GM18517 (cell line): ENCODE measurements at regions not wholly inside any gene's neighbourhood (a gene's known extent, or its start where the extent isn't known, plus 50 kb on each side); places are given as distances from the start of the nearest gene placed in this dataset.
"Not testable (repeated sequence)": the region's sequence is repeated elsewhere in the genome, so short reads cannot be mapped to it uniquely, and the experiment has no call there.

Experiments
- ATAC-seq: cut with Tn5 transposase; IDR thresholded peaks from one replicate; pipeline ENCODE4 v1.9.1; 2021; ENCODE audit warnings: mild to moderate bottlenecking, moderate library complexity; ENCODE audit not compliant: unreplicated experiment

DNA sequence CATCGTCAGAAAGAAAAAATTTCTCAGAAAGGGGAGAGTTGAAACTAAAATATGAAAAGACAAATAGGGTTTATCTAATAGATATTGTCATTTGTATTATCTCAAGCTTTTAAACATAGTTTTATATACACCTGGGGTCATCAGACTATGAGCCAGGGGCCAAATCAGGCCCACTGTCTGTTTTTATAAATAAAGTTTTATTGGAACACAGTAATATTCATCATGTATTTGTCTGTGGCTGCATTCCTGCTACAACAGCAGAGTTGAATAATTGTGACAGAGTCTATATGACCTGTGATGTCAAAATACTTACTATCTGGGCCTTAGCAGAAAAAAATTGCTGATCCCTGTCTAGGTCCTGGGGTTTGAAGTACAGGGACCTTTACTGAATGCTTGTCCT is 120.5 kb upstream of the RUNX1 start:
- no peak for ATAC-seq

DNA sequence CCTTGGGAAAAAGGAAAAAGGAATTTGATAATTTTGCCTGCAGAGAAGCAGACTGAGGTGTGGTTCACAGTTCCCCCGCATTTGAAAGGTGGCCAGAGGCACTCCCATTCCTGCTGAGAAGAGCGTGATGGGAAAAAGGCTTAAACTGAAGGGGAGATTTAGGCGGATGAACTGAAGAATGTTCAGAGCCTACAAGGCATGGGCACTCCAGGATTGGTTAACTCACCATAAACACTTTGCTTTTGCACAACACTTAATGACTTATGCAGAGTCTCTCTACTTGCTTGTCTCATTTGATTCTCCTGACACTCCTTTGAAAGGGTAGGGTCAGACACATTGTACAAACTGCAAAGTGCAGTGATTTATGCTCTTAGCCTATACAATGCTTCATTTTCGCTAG is 119.6 kb upstream of the RUNX1 start:
- no peak for ATAC-seq

DNA sequence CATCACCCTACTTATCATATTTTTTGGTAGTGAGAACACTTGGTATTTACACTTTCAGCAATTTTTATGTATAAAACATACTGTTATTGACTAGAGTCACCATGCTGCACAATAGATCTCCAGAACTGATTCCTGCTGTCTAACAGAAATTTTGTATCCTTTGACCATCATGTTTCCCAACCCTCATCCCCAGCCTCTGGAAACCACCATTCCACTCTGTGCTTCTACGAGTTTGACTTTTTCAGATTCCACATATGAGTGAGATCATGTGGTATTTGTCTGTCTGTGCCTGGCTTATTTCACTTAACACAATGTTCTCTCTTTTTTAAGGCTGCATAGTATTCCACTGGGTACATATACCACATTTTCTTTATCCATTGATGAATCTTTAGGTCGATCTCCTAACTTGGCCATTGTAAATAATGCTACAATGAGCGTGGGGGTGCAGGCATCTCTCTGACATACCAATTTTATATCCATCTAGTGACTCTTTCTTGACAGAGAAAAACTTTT is 115.9 kb upstream of the RUNX1 start:
- ATAC-seq: no peak

DNA sequence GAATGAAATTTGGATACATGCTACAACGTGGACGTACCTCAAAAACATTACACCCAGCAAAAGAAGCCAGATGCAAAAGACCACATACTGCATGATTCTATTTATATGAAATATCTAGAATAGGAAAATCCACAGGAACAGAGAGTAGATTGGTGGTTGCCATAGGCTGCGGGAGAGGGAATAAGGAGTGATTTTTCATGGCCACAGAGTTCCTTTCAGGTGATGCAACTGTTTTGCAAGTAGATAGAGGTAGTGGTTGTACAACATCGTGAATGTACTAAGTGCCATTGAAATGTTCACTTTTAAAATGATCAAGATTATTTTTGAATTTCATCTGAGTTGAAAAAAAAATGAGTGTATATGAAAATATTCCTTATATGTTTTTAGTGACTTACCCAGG is 115.3 kb upstream of the RUNX1 start:
- ATAC-seq: no peak

DNA sequence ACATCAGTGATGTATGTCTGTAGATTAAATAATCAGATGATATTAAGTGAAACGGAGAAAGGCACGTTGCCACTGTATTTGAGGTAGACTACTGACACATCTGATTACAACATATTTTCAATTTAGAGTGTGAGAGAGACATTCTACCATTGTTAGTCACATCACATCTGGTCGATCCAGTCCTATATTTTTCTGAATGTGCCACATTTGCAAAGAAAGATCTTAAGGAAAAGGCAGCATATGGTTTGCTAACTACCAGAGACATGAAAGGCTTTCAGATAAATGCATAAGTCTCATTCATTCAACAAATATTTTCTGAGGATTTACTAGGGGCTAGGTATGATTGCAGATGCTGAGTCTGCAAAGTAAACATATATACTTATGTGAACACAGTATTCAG is 114.3 kb upstream of the RUNX1 start:
- ATAC-seq: no peak

GRCh38 chr21:35162831-35163230 is 113.7 kb upstream of the RUNX1 start:
- no peak for ATAC-seq

DNA sequence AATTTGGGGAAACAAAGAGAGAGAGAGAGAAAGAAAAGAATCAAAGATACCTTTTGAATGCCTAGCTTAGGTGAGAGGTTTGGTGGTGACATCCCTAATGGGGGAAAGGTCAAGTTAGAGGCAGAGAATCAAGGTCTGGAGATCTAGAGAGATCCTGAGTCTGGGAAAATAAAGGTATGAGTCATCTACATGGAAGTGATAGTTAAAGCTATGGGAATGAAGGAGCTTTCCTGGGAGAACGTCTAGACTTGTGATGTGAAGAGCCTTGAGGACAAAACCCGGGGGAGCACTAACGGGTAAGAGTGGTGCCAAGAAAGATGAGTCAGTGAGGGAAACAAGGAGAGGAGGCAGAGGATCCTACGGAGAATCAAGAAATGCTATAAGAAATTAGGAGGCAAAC is 110.8 kb upstream of the RUNX1 start:
- ATAC-seq: no peak

DNA sequence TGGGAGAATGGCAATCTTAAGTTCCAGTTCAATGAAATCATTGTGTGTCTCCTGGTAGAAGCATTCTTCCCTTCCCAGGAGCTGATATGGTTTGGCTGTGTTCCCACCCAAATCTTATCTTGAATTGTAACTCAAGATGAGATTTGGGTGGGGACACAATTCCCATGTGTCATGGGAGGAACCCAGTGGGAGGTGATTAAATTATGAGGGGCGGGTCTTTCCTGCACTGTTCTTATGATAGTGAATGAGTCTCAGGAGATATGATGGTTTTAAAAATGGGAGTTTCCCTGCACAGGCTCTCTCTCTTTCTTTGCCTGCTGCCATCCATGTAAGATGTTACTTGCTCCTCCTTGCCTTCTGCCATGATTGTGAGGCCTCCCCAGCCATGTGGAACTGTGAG is 108.3 kb upstream of the RUNX1 start:
- ATAC-seq: not testable (repeated sequence)

DNA sequence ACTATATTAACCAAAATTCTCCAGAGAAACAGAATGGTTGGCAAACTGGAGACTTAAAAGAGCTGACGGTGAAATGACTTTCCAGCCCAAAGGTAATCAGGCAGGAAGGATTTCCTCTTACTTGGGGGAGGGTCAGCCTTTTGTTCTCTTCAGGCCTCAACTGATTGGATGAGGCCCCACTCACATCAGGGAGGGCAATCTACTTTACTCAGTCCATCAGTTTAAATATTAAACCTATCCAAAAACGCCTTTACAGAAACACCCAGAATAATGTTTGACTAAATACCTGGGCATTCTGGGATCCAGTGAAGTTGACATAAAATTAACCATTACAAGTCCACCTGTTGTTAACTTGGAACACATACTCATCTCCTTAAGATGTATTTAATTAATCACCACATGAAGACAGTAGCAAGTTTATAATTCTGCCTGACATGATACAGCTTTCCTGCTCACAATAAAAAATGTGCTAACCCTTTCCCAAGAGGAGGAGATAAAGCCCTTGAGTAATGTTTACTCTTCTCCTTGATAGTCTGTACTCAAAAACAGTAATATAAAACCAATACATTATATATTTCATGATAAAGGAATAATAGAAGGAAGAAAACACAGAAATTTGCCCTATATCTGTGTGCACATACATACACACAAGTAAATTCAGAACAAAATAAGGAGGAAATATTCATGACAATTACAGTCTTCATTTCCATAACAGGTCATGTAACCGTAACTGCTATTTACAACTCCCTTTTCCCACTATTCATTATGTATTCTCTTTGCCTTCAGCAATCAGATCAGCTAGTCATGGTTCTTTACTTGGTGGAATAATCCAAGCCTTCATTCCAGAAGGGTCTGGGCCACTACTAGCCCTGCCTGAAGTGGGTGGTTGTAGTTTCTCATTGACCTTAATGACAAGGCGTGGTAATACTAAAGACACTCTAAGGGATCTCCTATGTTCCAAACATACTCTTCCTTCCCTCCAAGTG is 107.5 kb upstream of the RUNX1 start:
- ATAC-seq: no peak

DNA sequence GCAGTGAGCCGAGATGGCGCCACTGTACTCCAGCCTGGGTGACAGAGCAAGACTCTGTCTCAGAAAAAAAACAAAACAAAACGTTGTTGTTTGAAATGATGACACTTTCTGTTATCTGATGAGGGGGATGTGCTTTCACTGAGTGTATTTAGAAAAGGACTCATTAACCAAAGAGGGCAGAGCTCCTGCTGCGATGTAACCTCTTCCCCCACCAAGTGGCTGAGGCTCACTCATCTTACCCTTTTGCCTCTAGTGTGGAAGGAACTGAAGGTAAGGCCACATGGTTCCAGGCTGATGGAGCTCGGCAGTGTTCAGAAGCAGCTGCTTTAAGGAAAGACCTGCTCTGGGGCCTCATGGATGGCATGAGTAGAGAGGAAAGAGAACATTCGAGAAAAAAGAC is 105.7 kb upstream of the RUNX1 start:
- no peak for ATAC-seq

GRCh38 chr21:35153671-35154070 is 104.6 kb upstream of the RUNX1 start:
- no peak for ATAC-seq

- ATAC-seq: no peak
Observed at GRCh38 chr21:35150562-35151226, 101.6 kb upstream of the RUNX1 start.

DNA sequence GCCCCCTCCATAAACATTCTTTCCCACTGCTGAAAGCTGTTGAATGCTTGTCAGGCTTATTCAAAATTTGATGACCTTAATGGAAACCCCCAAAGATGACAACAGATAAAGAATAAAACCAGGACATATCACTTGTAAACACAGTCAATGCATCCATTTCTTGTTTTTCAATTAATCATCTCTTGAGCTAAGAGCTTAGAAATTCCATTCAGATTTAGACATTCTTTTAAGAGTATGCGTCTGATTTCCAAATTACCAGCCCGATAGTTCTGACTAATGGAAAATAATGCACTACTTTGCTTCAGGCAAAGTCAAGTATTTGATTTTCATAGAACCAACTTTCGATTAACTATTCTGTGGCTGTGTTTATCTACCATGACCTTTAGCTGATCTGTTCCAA is 100.6 kb upstream of the RUNX1 start:
- ATAC-seq: no peak

- ATAC-seq: no peak
Observed at GRCh38 chr21:35147439-35147838, 98.3 kb upstream of the RUNX1 start.

- no peak for ATAC-seq
Observed at GRCh38 chr21:35145626-35146233, 96.6 kb upstream of the RUNX1 start.

GRCh38 chr21:35144978-35145377 is 95.9 kb upstream of the RUNX1 start:
- ATAC-seq: no peak

DNA sequence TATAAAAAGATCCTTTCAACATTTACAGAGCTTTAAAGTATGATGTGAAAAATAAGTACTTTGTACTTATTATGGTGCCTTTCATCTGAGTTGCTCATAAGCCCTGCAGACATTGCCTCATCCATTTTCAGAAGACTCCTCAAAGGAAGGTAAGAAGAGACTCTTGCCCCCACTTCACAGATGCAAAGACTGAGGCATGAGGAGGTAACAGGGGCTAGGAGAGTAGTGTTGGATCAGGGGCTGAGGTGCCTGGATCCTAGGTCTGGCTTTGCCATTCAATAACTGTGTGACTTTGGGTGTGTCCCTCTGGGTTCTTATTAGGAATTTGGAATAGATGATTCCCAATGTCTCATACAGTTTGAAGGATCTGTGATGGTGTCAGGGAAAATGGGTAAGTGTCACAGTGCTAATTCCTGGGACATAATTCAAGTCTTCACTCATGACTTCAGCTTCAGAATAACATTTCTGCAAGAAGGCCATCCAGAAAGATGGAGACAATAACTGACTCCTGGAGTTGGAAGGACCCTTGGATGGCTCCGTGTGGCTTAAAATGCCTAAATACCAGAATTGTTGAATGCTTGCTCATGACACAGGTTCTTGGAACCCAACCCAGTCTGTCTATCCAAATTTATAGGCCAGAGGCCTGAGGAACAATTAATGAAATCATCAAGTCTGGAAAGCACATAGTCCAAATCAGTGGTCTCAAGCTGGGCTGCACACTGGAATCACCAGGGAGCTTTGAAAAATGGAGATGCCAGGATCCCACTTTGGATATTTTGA is 93.1 kb upstream of the RUNX1 start:
- no peak for ATAC-seq

DNA sequence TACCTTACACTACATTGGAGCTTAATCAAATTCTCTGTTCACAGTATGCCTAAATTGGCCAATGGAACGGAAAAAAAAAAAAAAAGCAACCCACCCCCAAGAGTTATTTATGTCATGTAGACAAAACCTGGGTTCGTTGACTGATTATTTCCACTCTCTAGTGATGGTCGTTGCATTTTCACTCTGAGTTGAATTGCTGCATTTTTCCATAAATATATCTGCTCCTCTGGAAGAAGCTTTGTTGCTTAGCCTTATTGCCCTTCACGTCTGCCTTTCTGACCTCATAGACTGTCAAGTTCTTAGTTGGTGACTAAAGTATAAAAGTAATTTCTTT is 90.2 kb upstream of the RUNX1 start:
- no peak for ATAC-seq

- no peak for ATAC-seq
Observed at GRCh38 chr21:35138665-35139381, 89.7 kb upstream of the RUNX1 start.

DNA sequence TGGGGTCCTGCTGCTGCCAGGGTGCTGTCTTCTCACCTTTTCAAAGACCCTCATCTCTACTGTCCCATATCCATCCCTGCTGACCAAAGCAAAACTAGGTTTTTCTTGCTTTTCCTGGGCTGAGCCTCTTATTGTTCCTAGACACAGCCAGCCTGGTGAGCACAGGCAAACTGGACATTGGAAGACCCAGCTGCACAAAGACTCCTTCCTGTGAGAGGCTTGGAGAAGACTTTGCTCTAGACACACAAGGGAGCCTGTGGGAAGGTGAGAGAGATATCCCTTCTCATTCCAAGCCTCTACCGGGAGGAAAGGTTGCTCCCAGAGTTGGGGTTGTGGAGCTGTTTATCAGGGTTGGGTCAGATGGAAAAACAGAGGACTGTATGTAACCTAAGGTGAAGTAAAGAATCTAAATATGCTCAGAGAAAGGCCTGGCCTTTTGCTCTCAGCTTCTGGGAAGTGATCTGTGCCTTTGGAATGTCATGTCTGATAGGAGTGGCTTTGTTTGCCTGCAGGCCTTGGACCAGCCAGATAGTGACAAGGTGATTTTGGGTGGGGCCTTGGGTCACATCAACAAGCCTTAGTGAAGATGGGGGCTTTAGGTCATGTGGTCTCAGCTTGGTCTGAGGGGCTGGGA is 87.6 kb upstream of the RUNX1 start:
- no peak for ATAC-seq
